Neuron (in vitro differentiated cells): ENCODE measurements at regions not wholly inside any gene's neighbourhood (a gene's known extent, or its start where the extent isn't known, plus 50 kb on each side); places are given as distances from the start of the nearest gene placed in this dataset.

Experiments
- H2AFZ ChIP-seq: one replicate; pipeline ENCODE4 v1.6.1; 2013; ENCODE audit warnings: low read depth, mild to moderate bottlenecking, inconsistent platforms, low read length, moderate library complexity
- H3K27me3 ChIP-seq: one replicate; pipeline ENCODE4 v1.6.1; 2013; ENCODE audit warnings: low read length; ENCODE audit not compliant: insufficient read depth
- H3K36me3 ChIP-seq: one replicate; pipeline ENCODE4 v1.6.1; 2013; ENCODE audit warnings: low read length; ENCODE audit not compliant: insufficient read depth
- H3K4me1 ChIP-seq: one replicate; pipeline ENCODE4 v1.6.1; 2013; ENCODE audit warnings: low read length; ENCODE audit not compliant: insufficient read depth
- H3K4me3 ChIP-seq: 2 replicates; pipeline ENCODE4 v1.5.1; 2013; ENCODE audit warnings: mild to moderate bottlenecking, low read length, moderate library complexity
- H3K9me3 ChIP-seq: one replicate; pipeline ENCODE4 v1.6.1; 2013; ENCODE audit warnings: low read length

DNA sequence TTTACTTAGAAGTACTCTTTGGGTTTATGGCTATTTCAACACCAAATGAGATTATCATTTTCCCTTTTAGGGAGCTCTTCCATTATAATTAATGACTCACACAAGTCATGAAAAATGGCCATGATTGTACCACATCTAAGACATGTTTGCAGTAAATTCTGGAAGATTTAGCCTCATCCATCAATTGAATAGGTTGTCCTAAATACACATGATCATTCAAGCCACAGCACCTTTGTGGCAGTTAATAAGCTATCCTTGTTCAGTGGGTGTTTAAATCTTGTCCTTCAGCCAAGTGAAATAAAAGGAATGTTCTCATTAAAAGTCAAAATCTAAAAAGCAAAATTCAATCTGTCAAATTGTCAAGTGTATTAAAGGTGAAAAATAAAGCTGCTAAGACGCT lies 237.5 kb downstream of the ZPLD1 start:
- H3K4me1 ChIP-seq: peaks cover 4% of the 10 kb centered on the region
- no peaks in the 10 kb centered on the region for H3K36me3 ChIP-seq
- H3K4me3 ChIP-seq: no peak overlapping the region
- no peaks in the 10 kb centered on the region for H3K9me3 ChIP-seq
- H2AFZ ChIP-seq: no peak overlapping the region
- H3K27me3 ChIP-seq: no peaks in the 10 kb centered on the region

DNA sequence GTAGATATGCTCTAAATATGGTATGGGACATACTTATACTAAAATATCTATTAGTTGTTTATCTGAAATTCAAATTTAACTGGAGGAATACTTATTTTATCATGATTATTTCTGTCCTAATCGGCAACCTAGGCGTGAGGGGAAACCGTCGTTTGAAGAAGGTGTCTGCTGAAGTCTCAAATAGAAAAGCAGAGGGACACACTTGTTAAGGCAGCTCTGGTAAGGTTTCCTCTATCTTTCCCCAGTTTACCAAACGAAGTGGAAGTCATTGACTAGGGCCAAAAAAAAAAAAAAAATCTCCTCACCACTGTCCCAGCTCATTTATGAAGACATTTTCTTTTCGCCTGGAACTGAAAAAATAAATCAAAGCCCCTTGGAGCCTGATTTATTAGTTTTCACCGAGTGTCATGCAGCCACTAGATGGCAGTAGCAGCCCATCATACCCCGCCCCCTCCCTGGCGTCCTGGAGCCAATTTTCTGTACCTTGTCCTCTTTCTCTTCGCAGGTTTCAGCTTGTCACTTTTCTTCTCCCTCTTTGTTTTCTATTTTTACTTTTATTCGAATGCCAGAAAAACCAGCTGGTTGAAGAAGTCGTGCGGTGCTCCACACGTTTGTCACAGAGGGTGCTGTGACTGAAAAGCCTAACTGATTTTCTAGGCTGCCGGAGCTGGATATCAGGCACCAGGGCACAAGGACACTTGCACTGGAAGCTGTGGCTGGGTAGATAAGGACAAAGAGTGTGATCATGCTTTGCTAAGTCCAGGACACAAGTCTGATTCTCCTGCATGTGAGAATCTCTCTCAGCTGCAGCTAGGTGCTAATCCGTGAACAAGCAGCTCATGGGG lies 238.7 kb downstream of the ZPLD1 start:
- no peaks in the 10 kb centered on the region for H3K27me3 ChIP-seq

DNA sequence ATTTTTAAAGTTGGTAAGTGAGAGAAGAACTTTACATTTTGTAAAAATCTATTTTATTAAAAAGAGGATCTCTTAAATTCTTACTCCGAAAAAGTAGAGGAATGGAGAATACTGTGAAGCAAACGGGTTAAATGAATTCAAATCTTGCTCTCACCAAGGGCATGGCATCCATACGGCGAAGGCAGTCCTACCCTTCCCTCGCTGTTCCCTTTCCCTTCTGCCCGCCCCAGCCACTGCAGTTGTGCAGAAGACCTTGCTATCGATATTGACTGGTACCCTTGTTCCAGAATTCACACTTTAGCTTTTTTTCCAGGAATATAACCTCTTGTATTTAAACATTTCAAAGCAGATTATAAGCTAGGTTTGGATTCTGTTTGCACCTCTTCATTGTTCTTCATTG lies 239.5 kb downstream of the ZPLD1 start:
- Histone ChIP-seq H3K4me1 (peaks cover 4% of the 10 kb centered on the region), H3K27me3 (no peaks in the 10 kb centered on the region), H3K9me3 (no peaks in the 10 kb centered on the region), H2AFZ (no peak overlapping the region), H3K36me3 (no peaks in the 10 kb centered on the region), H3K4me3 (no peak overlapping the region)

More for the DNA sequence above, 238.7 kb downstream of the ZPLD1 start:
- H3K4me1 ChIP-seq: peaks cover 4% of the 10 kb centered on the region
- peak overlapping the region; percentile 18 for H3K4me3 ChIP-seq
- no peaks in the 10 kb centered on the region for H3K9me3 ChIP-seq
- peak overlapping the region; percentile 87 for H2AFZ ChIP-seq
- no peaks in the 10 kb centered on the region for H3K36me3 ChIP-seq

DNA sequence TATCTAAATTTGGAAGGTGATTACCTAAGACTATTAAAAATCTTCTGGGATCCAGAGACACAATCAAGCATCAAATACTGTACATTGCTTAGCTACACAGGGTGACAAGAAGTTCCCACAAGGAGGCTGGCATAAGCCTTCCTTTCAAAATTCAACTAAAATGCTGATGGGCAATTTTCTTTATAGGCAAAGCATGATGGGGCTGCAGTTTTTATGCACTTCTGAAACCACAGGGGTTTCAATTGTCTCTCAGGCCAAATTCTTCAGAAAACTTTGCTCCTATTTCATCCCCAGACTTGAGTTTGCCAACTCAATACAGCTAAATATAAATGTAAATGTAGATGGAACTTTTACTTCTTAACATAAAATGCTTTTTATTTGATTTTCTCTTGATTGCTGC lies 241.6 kb downstream of the ZPLD1 start:
- peaks cover 4% of the 10 kb centered on the region for H3K4me1 ChIP-seq
- H3K9me3 ChIP-seq: no peaks in the 10 kb centered on the region
- no peak overlapping the region for H3K4me3 ChIP-seq
- H3K36me3 ChIP-seq: no peaks in the 10 kb centered on the region
- no peaks in the 10 kb centered on the region for H3K27me3 ChIP-seq
- no peak overlapping the region for H2AFZ ChIP-seq

DNA sequence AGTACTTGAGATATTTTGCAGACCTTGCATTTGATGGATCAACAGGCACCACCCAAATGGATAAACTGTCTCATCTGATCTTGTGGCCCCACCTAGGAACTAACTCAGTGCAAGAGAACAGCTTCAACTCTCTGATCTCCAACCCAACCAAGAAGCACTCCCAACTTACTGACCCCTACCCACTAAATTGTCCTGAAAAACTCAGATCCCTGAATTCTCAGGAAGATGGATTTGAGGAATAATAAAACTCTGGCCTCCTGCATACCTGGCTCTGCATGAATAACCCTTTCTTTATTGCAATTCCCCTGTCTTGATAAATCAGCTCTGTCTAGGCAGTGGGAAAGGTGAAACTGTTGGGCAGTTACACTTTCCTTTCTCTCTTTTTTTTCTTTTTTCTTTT lies 247.9 kb downstream of the ZPLD1 start:
- Histone ChIP-seq H3K9me3 (no peaks in the 10 kb centered on the region), H3K4me1 (no peaks in the 10 kb centered on the region), H2AFZ (no peak overlapping the region), H3K36me3 (no peaks in the 10 kb centered on the region), H3K4me3 (no peak overlapping the region), H3K27me3 (no peaks in the 10 kb centered on the region)

DNA sequence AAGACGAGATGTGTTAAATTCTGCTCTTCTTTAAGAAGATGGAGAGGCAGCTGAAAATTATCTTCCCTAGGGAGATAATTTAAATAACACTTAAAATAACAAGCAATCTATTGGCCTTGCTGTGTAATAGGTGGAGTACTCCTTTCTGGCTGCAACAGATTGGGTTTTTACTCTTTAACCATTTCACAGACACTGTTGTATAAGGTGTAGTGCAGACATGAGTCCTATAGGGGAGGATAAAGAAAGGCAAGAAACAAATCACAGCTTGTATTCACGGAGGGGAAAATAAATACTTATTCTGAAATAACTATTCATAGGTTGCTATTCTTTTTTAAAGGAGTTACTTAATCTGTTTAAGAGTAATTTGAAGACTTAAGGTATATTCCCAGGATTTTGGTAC lies 252.0 kb downstream of the ZPLD1 start:
- Histone ChIP-seq H3K4me1 (no peaks in the 10 kb centered on the region), H3K4me3 (no peak overlapping the region), H3K27me3 (no peaks in the 10 kb centered on the region), H3K9me3 (no peaks in the 10 kb centered on the region), H2AFZ (no peak overlapping the region), H3K36me3 (no peaks in the 10 kb centered on the region)

DNA sequence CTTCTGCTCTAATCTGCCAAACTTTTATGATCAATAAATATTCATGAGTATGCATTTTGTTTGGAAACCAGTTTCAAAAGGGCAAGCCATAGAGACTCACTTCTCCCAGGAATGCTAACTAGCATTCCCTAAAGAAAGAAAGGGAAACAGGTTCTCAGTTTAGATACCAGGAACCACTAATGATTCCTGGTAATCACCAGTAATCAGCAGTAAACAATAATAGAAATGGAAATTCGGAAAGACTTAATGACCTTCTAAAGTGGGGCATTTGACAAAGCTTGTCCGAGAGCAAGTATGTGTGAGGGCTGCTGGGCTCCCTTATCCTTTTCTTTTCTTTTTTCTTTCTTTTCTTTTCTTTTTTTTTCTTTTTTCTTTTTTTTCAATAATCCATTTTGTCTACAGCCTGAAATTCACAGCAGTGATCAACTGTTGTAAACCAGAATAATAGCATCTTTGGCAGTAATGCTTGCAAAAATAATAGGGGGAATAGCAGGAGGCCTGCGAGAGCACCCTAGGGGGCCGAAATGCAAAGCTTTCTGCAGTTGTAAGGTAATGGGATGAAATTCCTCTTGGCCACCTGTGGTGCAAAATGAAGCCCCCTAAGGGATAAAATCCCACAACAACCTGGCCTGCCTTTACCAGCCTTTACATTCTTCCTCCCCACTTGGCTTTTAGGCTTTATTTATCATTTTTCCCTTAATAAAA lies 253.2 kb downstream of the ZPLD1 start:
- no peak overlapping the region for H2AFZ ChIP-seq
- no peaks in the 10 kb centered on the region for H3K27me3 ChIP-seq
- no peaks in the 10 kb centered on the region for H3K36me3 ChIP-seq
- H3K4me1 ChIP-seq: no peaks in the 10 kb centered on the region
- H3K4me3 ChIP-seq: no peak overlapping the region
- no peaks in the 10 kb centered on the region for H3K9me3 ChIP-seq

DNA sequence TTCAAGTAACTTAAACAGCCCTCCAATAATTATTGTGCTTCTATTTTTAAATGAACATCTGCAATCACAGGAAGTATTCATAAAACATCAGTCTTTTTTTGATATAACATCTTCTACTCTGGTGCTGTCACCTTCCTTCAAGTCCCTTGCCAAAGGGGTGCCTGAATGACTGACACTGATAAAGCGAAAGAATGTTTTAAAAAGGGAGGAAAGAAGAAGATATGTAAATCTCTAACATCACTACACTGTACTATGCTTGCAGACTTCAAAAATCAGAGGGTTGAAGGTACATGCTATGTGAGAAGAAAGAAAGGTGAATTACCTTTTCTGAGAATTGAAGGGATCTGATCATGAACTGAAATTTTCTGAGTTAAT lies 253.7 kb downstream of the ZPLD1 start:
- no peaks in the 10 kb centered on the region for H3K9me3 ChIP-seq
- H2AFZ ChIP-seq: no peak overlapping the region
- H3K4me3 ChIP-seq: no peak overlapping the region
- H3K4me1 ChIP-seq: no peaks in the 10 kb centered on the region
- no peaks in the 10 kb centered on the region for H3K36me3 ChIP-seq
- no peaks in the 10 kb centered on the region for H3K27me3 ChIP-seq

DNA sequence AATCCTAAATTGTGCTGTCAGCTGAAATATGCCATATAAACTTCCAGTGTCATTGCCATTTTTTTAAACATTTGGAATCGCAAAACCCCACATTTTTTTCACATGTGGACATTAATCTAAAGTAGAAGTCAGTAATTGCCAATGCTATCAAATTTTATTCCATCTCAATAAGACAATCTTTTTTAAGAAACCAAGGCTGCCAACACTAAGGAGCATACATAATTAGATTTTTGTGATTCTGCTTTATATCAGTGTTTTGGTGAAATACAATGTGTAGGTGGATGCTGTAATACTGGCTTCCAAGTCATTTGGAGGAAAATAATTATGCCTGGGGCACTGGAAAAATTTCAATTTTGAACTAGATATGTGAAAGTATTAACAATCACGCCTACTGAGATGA lies 256.7 kb downstream of the ZPLD1 start:
- Histone ChIP-seq H3K4me3 (no peak overlapping the region), H3K4me1 (no peaks in the 10 kb centered on the region), H3K27me3 (no peaks in the 10 kb centered on the region), H3K9me3 (no peaks in the 10 kb centered on the region), H2AFZ (no peak overlapping the region), H3K36me3 (no peaks in the 10 kb centered on the region)

DNA sequence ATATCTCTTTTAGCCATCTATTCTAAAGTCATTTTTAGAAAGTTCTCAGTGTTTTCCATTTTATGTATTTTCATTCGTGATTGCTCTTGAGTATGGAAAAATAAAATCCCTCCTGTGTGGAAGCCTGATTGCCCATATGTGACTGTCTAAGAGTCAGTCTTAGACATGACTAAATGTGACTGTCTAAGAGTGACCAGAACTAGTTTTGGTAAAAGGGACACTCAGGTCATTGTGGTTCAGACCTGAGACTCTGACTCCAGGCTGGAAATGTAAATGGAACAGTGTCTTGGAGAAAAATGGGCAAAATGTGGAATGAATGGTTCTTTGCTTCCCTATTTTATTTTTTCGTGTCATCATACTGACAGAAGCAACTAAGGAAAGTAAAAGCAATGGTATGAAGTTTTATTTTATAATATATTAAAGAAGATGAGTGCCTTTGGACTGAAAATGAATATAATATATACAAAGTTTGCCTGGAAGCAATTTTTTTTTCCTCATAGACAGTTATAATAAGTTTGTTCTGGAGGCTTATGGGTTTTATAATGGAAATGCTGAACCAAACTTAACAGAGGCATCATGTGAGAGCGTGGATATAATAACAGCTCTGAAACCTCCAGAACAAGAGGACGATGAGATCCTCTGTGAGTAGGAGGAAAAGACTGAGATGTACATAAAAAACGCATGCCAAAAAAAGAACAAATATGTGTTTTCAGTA lies 264.4 kb downstream of the ZPLD1 start:
- H2AFZ ChIP-seq: no peak overlapping the region

DNA sequence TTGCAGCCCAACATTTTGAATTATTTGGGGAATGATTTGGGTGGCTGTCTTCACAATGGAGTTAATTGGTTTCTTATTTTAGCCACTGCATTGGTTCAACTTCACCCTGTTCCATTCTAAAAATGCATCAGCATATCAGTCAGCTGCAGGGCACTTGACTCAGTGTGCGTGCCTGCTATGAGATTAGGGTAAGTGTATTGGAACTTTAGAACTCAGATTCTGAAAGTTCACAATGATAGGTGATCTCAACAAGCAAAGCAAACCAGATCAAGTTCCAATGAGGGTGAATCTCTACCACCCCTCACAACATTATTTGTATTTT lies 265.0 kb downstream of the ZPLD1 start:
- Histone ChIP-seq H3K36me3 (no peaks in the 10 kb centered on the region), H3K4me3 (no peak overlapping the region), H3K27me3 (no peaks in the 10 kb centered on the region), H3K9me3 (no peaks in the 10 kb centered on the region), H2AFZ (no peak overlapping the region), H3K4me1 (no peaks in the 10 kb centered on the region)

More for the DNA sequence above, 264.4 kb downstream of the ZPLD1 start:
- Histone ChIP-seq H3K9me3 (no peaks in the 10 kb centered on the region), H3K4me1 (no peaks in the 10 kb centered on the region), H3K36me3 (no peaks in the 10 kb centered on the region), H3K27me3 (no peaks in the 10 kb centered on the region), H3K4me3 (no peak overlapping the region)

DNA sequence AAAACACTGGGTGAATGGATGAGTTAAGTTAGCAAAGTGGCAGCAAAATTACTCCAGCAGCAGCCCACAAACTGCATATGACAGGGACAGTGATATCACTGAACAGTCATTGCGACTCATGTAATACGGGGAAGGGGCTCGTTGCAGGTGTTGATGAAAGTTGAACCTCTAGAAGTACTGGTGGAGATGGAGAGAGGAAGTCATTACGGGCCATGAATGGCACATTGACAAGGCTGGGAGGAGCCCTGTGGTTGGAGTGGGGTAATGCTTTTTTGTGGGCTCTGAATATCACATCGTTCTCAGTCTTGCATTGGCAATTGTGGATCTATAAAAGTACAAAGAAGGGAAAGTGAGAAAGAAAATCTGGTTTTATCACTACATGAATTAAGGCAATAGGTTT lies 278.1 kb downstream of the ZPLD1 start:
- H3K27me3 ChIP-seq: no peaks in the 10 kb centered on the region
- H3K4me3 ChIP-seq: no peak overlapping the region
- no peak overlapping the region for H2AFZ ChIP-seq
- H3K9me3 ChIP-seq: no peaks in the 10 kb centered on the region
- no peaks in the 10 kb centered on the region for H3K36me3 ChIP-seq
- H3K4me1 ChIP-seq: no peaks in the 10 kb centered on the region

DNA sequence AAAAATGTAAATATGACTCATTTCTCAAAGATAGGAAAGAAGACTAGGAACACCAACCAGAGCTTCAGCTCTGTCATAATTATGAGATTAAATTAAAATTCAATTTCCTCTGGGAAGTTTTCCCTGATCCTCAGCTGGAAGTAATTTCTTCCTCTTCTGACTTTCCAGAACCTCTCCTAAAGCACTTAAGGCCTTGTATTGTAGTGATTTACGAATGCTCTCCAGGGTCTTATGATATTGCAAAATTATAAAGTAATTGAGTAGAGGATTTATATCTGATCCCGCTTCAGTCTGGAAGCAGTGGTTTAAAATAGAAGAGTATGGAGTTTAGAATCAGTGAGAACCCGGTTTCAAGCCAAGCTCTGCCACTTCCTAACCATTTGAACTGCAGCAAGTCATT lies 279.8 kb downstream of the ZPLD1 start:
- Histone ChIP-seq H3K4me1 (no peaks in the 10 kb centered on the region), H3K4me3 (no peak overlapping the region), H2AFZ (no peak overlapping the region), H3K9me3 (no peaks in the 10 kb centered on the region), H3K36me3 (no peaks in the 10 kb centered on the region), H3K27me3 (no peaks in the 10 kb centered on the region)
